WTC11 (cell line): ENCODE measurements at regions not wholly inside any gene's neighbourhood (a gene's known extent, or its start where the extent isn't known, plus 50 kb on each side); places are given as distances from the start of the nearest gene placed in this dataset.
"Not testable (repeated sequence)": the region's sequence is repeated elsewhere in the genome, so short reads cannot be mapped to it uniquely, and the experiment has no call there.

Experiments
- ATAC-seq: fragments of 200-7000 bp; cut with Tn5 transposase; 2 replicates; pipeline ENCODE4 v1.10.0; 2021; ENCODE audit warnings: mild to moderate bottlenecking, moderate library complexity
- CTCF ChIA-PET: fragments of 300-600 bp; sonication (Branson Sonifier 250); formaldehyde crosslinking; loops from one replicate; lab custom pipeline; 2021; ENCODE audit warnings: antibody characterized with exemption; lab: Charles Lee
- POLR2A ChIA-PET: fragments of 350-600 bp; sonication (Branson Sonifier 250); formaldehyde crosslinking; loops from one replicate; lab custom pipeline; 2021; ENCODE audit warnings: antibody characterized with exemption; lab: Charles Lee
- DNase-seq: peaks from one replicate; pipeline ENCODE4 v3.0.0; 2021; ENCODE audit warnings: low spot score
- H3K27ac Mint-ChIP-seq: 2 replicates; pipeline ENCODE4 v1.8.0; 2021; ENCODE audit warnings: mixed read lengths
- H3K27me3 Mint-ChIP-seq: 2 replicates; pipeline ENCODE4 v1.8.0; 2021; ENCODE audit warnings: low read depth, mild to moderate bottlenecking, moderate library complexity, mixed read lengths
- H3K36me3 Mint-ChIP-seq: 2 replicates; pipeline ENCODE4 v1.8.0; 2021; ENCODE audit warnings: mixed read lengths
- H3K4me1 Mint-ChIP-seq: 2 replicates; pipeline ENCODE4 v1.8.0; 2022; ENCODE audit warnings: mixed read lengths
- H3K4me3 Mint-ChIP-seq: 2 replicates; pipeline ENCODE4 v1.8.0; 2021; ENCODE audit warnings: mild to moderate bottlenecking, moderate library complexity, mixed read lengths
- H3K9me3 Mint-ChIP-seq: 2 replicates; pipeline ENCODE4 v1.8.0; 2021; ENCODE audit warnings: mixed read lengths
- ERG ChIP-seq: fragments of 250-450 bp; sonication (Bioruptor Pico); IDR thresholded peaks from 2 replicates; pipeline ENCODE4 v1.8.0; 2021; ENCODE audit warnings: mild to moderate bottlenecking
- FOXK1 ChIP-seq: sonication (generic); formaldehyde crosslinking; IDR thresholded peaks from 2 replicates; pipeline ENCODE4 v1.8.0; 2022; ENCODE audit warnings: mild to moderate bottlenecking, moderate library complexity, missing genetic modification reagents
- HMGXB4 ChIP-seq: sonication (generic); formaldehyde crosslinking; IDR thresholded peaks from 2 replicates; pipeline ENCODE4 v1.8.1; 2023; ENCODE audit warnings: mild to moderate bottlenecking, moderate library complexity, missing genetic modification reagents
- PRDM15 ChIP-seq: sonication (generic); formaldehyde crosslinking; IDR thresholded peaks from 2 replicates; pipeline ENCODE4 v1.8.0; 2022; ENCODE audit warnings: missing genetic modification reagents
- RORB ChIP-seq: fragments of 250-450 bp; sonication (Bioruptor Pico); IDR thresholded peaks from 2 replicates; pipeline ENCODE4 v1.9.0; 2021; ENCODE audit warnings: mild to moderate bottlenecking
- SMAD3 ChIP-seq: sonication (generic); formaldehyde crosslinking; IDR thresholded peaks from 2 replicates; pipeline ENCODE4 v1.8.0; 2022; ENCODE audit warnings: missing genetic modification reagents, mild to moderate bottlenecking, borderline replicate concordance
- SMAD4 ChIP-seq: sonication (generic); formaldehyde crosslinking; IDR thresholded peaks from 2 replicates; pipeline ENCODE4 v1.8.0; 2022; ENCODE audit warnings: mild to moderate bottlenecking, missing genetic modification reagents
- ZNF425 ChIP-seq: fragments of 250-450 bp; sonication (Bioruptor Pico); conservative IDR thresholded peaks from 2 replicates; pipeline ENCODE4 v1.9.0; 2021; ENCODE audit warnings: mild to moderate bottlenecking

GRCh38 chr13:50174630-50175029 lies 159.4 kb downstream of the KCNRG start:
- CTCF ChIA-PET, result no interaction called here
- no peak overlapping the region for H3K4me3 Mint-ChIP-seq
- ATAC-seq, result no peak
- no peaks in the 10 kb centered on the region for H3K9me3 Mint-ChIP-seq
- POLR2A ChIA-PET, result no interaction called here
- no peak for DNase-seq
- no peak for TF ChIP-seq PRDM15 (CRISPR knock-in tag)
- no peak overlapping the region for H3K27ac Mint-ChIP-seq
- no peaks in the 10 kb centered on the region for H3K36me3 Mint-ChIP-seq
- no peaks in the 10 kb centered on the region; the same call in 1 of the 2 replicates for H3K27me3 Mint-ChIP-seq
- peaks cover 5% of the 10 kb centered on the region for H3K4me1 Mint-ChIP-seq

- ATAC-seq (no peak), DNase-seq (no peak)
- no peak for TF ChIP-seq SMAD4
- no peak for TF ChIP-seq ERG (CRISPR knock-in tag)
- TF ChIP-seq SMAD3 (CRISPR knock-in tag), result no peak
- TF ChIP-seq HMGXB4 (CRISPR knock-in tag), result no peak
- TF ChIP-seq FOXK1 (CRISPR knock-in tag), result no peak
- no peak for TF ChIP-seq RORB (CRISPR knock-in tag)
- no peak for TF ChIP-seq ZNF425 (CRISPR knock-in tag)
- H3K27ac Mint-ChIP-seq, result no peak overlapping the region
- peaks cover 4% of the 10 kb centered on the region; the same call in 1 of the 2 replicates for H3K27me3 Mint-ChIP-seq
- CTCF ChIA-PET, result no interaction called here
- 0 out of 2 replicates have a peak, but pooled peaks cover 2% of the 10 kb centered on the region for H3K4me1 Mint-ChIP-seq
- H3K36me3 Mint-ChIP-seq, result peaks cover 3% of the 10 kb centered on the region
- POLR2A ChIA-PET, result no interaction called here
- no peak overlapping the region for H3K4me3 Mint-ChIP-seq
- peaks cover 4% of the 10 kb centered on the region for H3K9me3 Mint-ChIP-seq
Measured at GRCh38 chr13:50179977-50180376, 164.7 kb downstream of the KCNRG start.

GRCh38 chr13:50185769-50186763 lies 170.8 kb downstream of the KCNRG start:
- H3K9me3 Mint-ChIP-seq, H3K27me3 Mint-ChIP-seq, POLR2A ChIA-PET, ATAC-seq: not testable (repeated sequence)
- Mint-ChIP-seq H3K4me3 (peak overlapping the region; percentile 93), H3K4me1 (peaks cover 35% of the 10 kb centered on the region), H3K36me3 (peaks cover 11% of the 10 kb centered on the region), H3K27ac (peak overlapping the region; percentile 96)
- CTCF ChIA-PET, result interaction anchor here (1.5 kb wide), 1 partner anchor 60 kb away, joined by 3 read pairs; no protein-coding TSS in a partner anchor
- DNase-seq, result peak; percentile 19
